ENCODE measurements at regions not wholly inside any gene's neighbourhood (a gene's known extent, or its start where the extent isn't known, plus 50 kb on each side); places are given as distances from the start of the nearest gene placed in this dataset.
"Not testable (repeated sequence)": the region's sequence is repeated elsewhere in the genome, so short reads cannot be mapped to it uniquely, and the experiment has no call there.

- TF ChIP-seq POLR2A (IDR thresholded peaks at IDR 0.05; ENCODE audit: low read length); GATA1 (IDR thresholded peaks at IDR 0.05; ENCODE audit: low read depth, low read length): not testable (repeated sequence)
Measured at GRCh38 chr9:41367301-41367700, 178.2 kb upstream of the ZNG1F start.
